HG03159 (cell line): ENCODE measurements at regions not wholly inside any gene's neighbourhood (a gene's known extent, or its start where the extent isn't known, plus 50 kb on each side); places are given as distances from the start of the nearest gene placed in this dataset.

Source experiments
- ATAC-seq: cut with Tn5 transposase; IDR thresholded peaks from one replicate; pipeline ENCODE4 v1.9.1; 2021; ENCODE audit warnings: mild to moderate bottlenecking, moderate library complexity; ENCODE audit not compliant: unreplicated experiment

GRCh38 chr1:56235909-56236510 is 343.4 kb downstream of the PLPP3 start:
- ATAC-seq, result no peak

- ATAC-seq, result no peak
These were observed 350.2 kb downstream of the PLPP3 start for GRCh38 chr1:56229186-56229585.

GRCh38 chr1:56227886-56228285 is 351.5 kb downstream of the PLPP3 start:
- no peak for ATAC-seq

- no peak for ATAC-seq
These were observed 352.0 kb downstream of the PLPP3 start for GRCh38 chr1:56227401-56227800.

GRCh38 chr1:56225964-56226815 is 353.2 kb downstream of the PLPP3 start:
- ATAC-seq, result no peak

- no peak for ATAC-seq
These were observed 355.4 kb downstream of the PLPP3 start for GRCh38 chr1:56223968-56224367.

GRCh38 chr1:56222914-56223540 is 356.3 kb downstream of the PLPP3 start:
- no peak for ATAC-seq

- ATAC-seq, result no peak
These were observed 359.3 kb downstream of the PLPP3 start for GRCh38 chr1:56220021-56220420.

- ATAC-seq, result no peak
These were observed 361.3 kb downstream of the PLPP3 start for GRCh38 chr1:56218023-56218422.

GRCh38 chr1:56216218-56216617 is 363.1 kb downstream of the PLPP3 start:
- no peak for ATAC-seq

GRCh38 chr1:56215771-56216170 is 363.6 kb downstream of the PLPP3 start:
- ATAC-seq, result no peak

GRCh38 chr1:56215086-56215485 is 364.3 kb downstream of the PLPP3 start:
- ATAC-seq, result no peak

- no peak for ATAC-seq
These were observed 366.3 kb downstream of the PLPP3 start for GRCh38 chr1:56213068-56213467.

- no peak for ATAC-seq
These were observed 367.2 kb downstream of the PLPP3 start for GRCh38 chr1:56212143-56212542.

GRCh38 chr1:56206391-56206790 is 373.0 kb downstream of the PLPP3 start:
- no peak for ATAC-seq

GRCh38 chr1:56204206-56204605 is 375.2 kb downstream of the PLPP3 start:
- ATAC-seq, result no peak

GRCh38 chr1:56202796-56203492 is 376.4 kb downstream of the PLPP3 start:
- no peak for ATAC-seq

- ATAC-seq, result no peak
These were observed 377.2 kb downstream of the PLPP3 start for GRCh38 chr1:56202186-56202585.

- no peak for ATAC-seq
These were observed 378.5 kb downstream of the PLPP3 start for GRCh38 chr1:56200896-56201295.

GRCh38 chr1:56200442-56200841 is 378.9 kb downstream of the PLPP3 start:
- no peak for ATAC-seq

- no peak for ATAC-seq
These were observed 379.4 kb downstream of the PLPP3 start for GRCh38 chr1:56199956-56200355.
